C1 segment of cervical spinal cord (tissue), 14 donors: ENCODE measurements at regions not wholly inside any gene's neighbourhood (a gene's known extent, or its start where the extent isn't known, plus 50 kb on each side); places are given as distances from the start of the nearest gene placed in this dataset.
"Not testable (repeated sequence)": the region's sequence is repeated elsewhere in the genome, so short reads cannot be mapped to it uniquely, and the experiment has no call there.

Experiments
- DNase-seq, 14 donors: peaks; one replicate each; lab custom pipeline; 2025; lab: John Stamatoyannopoulos, UW

- no peak for DNase-seq
These were observed 950.7 kb upstream of the FANCL start for GRCh38 chr2:59191781-59192180.

GRCh38 chr2:59190518-59190917 lies 949.4 kb upstream of the FANCL start:
- no peak for DNase-seq

- no peak for DNase-seq
These were observed 943.3 kb upstream of the FANCL start for GRCh38 chr2:59184276-59185020.

- DNase-seq = no peak
These were observed 941.9 kb upstream of the FANCL start for GRCh38 chr2:59183070-59183469.

GRCh38 chr2:59182249-59182648 lies 941.1 kb upstream of the FANCL start:
- peak in 2 of 14 donors; percentile 1 to 10 for DNase-seq

- no peak for DNase-seq
These were observed 940.2 kb upstream of the FANCL start for GRCh38 chr2:59181347-59181746.

- DNase-seq = no peak
These were observed 939.5 kb upstream of the FANCL start for GRCh38 chr2:59180621-59181020.

GRCh38 chr2:59180111-59180510 lies 939.0 kb upstream of the FANCL start:
- no peak for DNase-seq

GRCh38 chr2:59177748-59178147 lies 936.6 kb upstream of the FANCL start:
- no peak for DNase-seq

- DNase-seq = no peak
These were observed 935.6 kb upstream of the FANCL start for GRCh38 chr2:59176737-59177136.

GRCh38 chr2:59174536-59175243 lies 933.6 kb upstream of the FANCL start:
- no peak for DNase-seq

GRCh38 chr2:59173325-59173724 lies 932.2 kb upstream of the FANCL start:
- no peak for DNase-seq

GRCh38 chr2:59171019-59171418 lies 929.9 kb upstream of the FANCL start:
- no peak for DNase-seq

- DNase-seq = no peak
These were observed 927.6 kb upstream of the FANCL start for GRCh38 chr2:59168766-59169165.

GRCh38 chr2:59167514-59167913 lies 926.4 kb upstream of the FANCL start:
- no peak for DNase-seq

- DNase-seq = not testable (repeated sequence)
These were observed 916.8 kb upstream of the FANCL start for GRCh38 chr2:59157908-59158307.

GRCh38 chr2:59151805-59152204 lies 910.7 kb upstream of the FANCL start:
- DNase-seq = no peak

- DNase-seq = no peak
These were observed 909.2 kb upstream of the FANCL start for GRCh38 chr2:59150217-59150849.

GRCh38 chr2:59149271-59149670 lies 908.1 kb upstream of the FANCL start:
- no peak for DNase-seq

GRCh38 chr2:59112258-59112657 lies 871.1 kb upstream of the FANCL start:
- DNase-seq = no peak

GRCh38 chr2:59096973-59097372 lies 855.8 kb upstream of the FANCL start:
- no peak for DNase-seq

- no peak for DNase-seq
These were observed 852.4 kb upstream of the FANCL start for GRCh38 chr2:59093571-59093970.

- DNase-seq = no peak
These were observed 843.2 kb upstream of the FANCL start for GRCh38 chr2:59084326-59084725.
